Bronchial epithelial cell (primary cell): ENCODE measurements at regions not wholly inside any gene's neighbourhood (a gene's known extent, or its start where the extent isn't known, plus 50 kb on each side); places are given as distances from the start of the nearest gene placed in this dataset.
A peak's percentile ranks its signal among the peaks of the same experiment; 100 is the strongest.

ENCODE experiments used
- DNase-seq: peaks from one replicate; pipeline ENCODE4 v3.0.0-alpha.2; 2010; ENCODE audit warnings: low read depth
- FAIRE-seq: peaks from 2 replicates; lab custom pipeline; 2011; peaks lifted over from hg19 to GRCh38; lab: Jason Lieb, UNC
- H3K27me3 ChIP-seq: 2 replicates; pipeline ENCODE4 v1.5.1; 2011; ENCODE audit warnings: low read length; ENCODE audit not compliant: control insufficient read depth, insufficient read depth
- H3K36me3 ChIP-seq: 2 replicates; pipeline ENCODE4 v1.5.1; 2011; ENCODE audit warnings: low read length; ENCODE audit not compliant: control insufficient read depth, insufficient read depth
- H3K4me3 ChIP-seq: 2 replicates; pipeline ENCODE4 v1.5.1; 2011; ENCODE audit warnings: mild to moderate bottlenecking, low read depth, low read length, control low read depth
- TF ChIP-seq, protein P1 (sequence below): IDR thresholded peaks from 2 replicates; pipeline ENCODE4 v1.5.1; 2011; ENCODE audit warnings: mild to moderate bottlenecking, moderate library complexity, low read length, control low read depth, inconsistent platforms; ENCODE audit not compliant: insufficient read depth, severe bottlenecking

DNA sequence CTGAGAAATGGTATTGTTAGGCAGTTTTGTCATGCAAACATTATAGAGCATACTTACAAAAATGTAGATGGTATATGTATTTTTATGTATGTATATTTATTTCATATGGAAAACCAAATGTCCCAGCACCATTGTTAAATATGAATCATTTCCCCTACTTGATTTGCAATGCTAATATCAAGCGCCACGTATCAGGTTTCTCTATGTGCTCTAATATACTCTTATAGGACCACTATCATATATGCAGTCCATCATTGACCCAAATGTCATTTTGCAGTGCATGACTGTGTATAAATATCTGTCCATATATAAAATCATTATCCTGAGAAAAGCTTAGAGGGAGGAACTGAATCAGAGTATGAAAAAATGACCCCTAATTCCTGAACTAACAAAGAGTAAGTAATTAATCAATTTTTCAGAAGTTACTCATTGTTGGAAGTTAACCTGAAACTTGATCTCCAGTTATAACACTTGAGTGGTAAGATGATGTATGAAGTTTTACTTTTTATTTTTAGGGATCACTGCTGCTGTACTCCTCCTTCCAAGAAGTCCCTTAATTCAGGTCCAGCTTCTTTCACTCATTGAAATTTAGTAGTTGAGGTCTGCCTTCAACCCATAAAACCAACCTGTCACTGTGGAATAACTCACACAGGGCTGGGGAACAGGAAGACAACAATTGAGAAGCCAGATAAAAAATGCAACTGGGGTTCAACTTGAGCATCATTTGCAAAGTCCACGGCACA lies 134.8 kb upstream of the LDB2 start:
- H3K27me3 ChIP-seq, result no peaks in the 10 kb centered on the region
- no peak for FAIRE-seq
- TF ChIP-seq, protein P1, sequence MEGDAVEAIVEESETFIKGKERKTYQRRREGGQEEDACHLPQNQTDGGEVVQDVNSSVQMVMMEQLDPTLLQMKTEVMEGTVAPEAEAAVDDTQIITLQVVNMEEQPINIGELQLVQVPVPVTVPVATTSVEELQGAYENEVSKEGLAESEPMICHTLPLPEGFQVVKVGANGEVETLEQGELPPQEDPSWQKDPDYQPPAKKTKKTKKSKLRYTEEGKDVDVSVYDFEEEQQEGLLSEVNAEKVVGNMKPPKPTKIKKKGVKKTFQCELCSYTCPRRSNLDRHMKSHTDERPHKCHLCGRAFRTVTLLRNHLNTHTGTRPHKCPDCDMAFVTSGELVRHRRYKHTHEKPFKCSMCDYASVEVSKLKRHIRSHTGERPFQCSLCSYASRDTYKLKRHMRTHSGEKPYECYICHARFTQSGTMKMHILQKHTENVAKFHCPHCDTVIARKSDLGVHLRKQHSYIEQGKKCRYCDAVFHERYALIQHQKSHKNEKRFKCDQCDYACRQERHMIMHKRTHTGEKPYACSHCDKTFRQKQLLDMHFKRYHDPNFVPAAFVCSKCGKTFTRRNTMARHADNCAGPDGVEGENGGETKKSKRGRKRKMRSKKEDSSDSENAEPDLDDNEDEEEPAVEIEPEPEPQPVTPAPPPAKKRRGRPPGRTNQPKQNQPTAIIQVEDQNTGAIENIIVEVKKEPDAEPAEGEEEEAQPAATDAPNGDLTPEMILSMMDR, result no peak

DNA sequence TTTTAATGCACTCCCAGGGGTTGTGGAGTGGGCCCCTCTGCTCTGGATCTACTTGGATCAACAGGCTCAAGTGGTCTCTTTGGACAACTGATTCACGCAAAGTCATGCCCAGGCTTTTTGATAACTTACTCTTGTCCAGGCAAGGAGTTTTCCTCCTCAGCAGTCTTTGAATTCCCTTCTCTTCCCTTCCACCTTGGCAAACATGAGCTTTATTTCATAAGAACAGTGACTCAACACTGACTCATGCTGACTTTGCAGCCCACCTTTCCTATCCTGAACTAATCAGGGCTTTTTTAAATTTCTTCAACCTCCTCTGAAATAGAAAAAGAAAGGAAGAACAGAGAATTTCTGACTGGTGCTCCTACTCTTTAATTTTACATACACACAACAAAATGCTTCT lies 132.1 kb upstream of the LDB2 start:
- FAIRE-seq (no peak), DNase-seq (peak; percentile 97)
- no peaks in the 10 kb centered on the region for H3K27me3 ChIP-seq
- no peaks in the 10 kb centered on the region for H3K36me3 ChIP-seq
- TF ChIP-seq, protein P1, result no peak
- H3K4me3 ChIP-seq, result no peak overlapping the region

More for the DNA sequence above, 134.8 kb upstream of the LDB2 start:
- no peaks in the 10 kb centered on the region for H3K36me3 ChIP-seq
- DNase-seq, result peak; percentile 14
- no peak overlapping the region for H3K4me3 ChIP-seq

DNA sequence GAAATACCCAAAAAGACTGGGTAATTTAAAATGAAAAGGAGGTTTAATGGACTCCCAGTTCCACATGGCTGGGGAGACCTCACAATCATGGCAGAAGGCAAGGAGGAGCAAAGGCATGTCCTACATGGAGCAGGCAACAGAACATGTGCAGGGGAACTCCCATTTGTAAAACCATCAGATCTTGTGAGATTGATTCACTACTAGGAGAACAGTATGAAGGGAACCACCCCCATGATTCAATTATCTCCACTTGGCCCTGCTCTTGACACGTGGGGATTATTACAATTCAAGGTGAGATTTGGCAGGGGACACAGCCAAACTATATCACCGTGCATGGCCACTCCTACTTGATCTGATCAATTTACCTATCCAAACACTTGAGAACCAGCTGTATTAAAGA lies 131.5 kb upstream of the LDB2 start:
- Histone ChIP-seq H3K4me3 (no peak overlapping the region), H3K27me3 (no peaks in the 10 kb centered on the region), H3K36me3 (no peaks in the 10 kb centered on the region)
- TF ChIP-seq, protein P1, result no peak
- FAIRE-seq (no peak), DNase-seq (peak; percentile 76)

DNA sequence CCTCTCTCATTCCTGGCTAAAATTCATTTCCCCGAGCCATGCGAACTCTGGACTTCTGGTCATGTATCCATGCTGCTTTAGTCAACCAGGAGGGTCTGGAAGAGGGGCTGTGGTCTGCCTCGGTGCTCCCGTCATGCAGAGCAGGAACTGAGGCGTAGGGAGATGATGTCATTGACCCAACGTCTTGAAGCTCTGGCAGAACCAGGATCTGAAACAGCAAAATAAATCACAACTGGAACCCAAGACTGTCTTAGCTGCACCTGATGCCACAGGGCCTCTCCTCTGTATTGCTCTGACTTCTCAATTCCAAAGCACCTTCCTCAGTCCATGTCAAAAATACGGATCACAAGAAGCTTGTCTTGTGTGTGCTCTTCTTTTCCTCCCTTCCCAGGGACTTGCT lies 131.0 kb upstream of the LDB2 start:
- no peak overlapping the region for H3K4me3 ChIP-seq
- FAIRE-seq (peak; percentile 85), DNase-seq (no peak)
- no peaks in the 10 kb centered on the region for H3K36me3 ChIP-seq
- no peaks in the 10 kb centered on the region for H3K27me3 ChIP-seq
- TF ChIP-seq, protein P1, result no peak

DNA sequence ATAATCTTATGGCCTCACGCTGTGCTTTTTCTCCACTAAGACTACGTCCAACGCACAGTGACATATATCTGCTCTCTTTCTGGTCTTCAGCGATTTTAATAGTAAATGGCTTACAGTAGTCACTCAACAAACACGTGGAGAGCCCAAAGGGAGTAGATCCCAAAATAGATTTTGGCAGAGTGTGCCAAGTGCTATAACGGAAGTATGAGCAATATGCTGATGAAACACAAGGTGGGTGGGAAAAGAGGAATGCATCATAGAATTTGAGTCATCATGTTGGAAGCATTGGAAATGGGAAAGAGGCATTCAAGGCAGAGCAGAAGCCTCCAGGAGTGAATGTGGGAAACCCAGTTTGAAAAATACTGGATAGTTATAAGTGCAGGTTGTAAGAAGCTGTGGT lies 129.1 kb upstream of the LDB2 start:
- FAIRE-seq (peak; percentile 79), DNase-seq (peak; percentile 97)
- TF ChIP-seq, protein P1, result no peak
- Histone ChIP-seq H3K4me3 (no peak overlapping the region), H3K27me3 (no peaks in the 10 kb centered on the region), H3K36me3 (no peaks in the 10 kb centered on the region)

DNA sequence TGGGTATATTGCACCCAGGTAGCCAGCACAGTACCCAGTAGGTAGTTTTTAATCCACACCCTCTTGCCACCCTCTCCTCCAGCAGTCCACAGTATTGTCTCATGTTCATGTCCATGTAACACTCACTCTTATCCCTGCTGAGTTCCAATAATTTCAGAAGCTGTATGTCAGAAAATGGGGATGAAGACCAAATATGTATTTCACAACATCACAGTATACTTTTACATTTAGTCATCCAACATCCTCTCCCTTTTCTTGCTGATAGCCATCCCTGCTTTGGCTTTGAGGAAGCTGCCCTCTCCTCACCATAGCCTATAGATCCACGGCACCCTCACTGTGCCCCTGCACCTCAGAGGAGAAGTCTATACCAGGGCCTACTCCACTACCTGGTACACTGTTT lies 126.0 kb upstream of the LDB2 start:
- no peaks in the 10 kb centered on the region for H3K27me3 ChIP-seq
- no peak overlapping the region for H3K4me3 ChIP-seq
- TF ChIP-seq, protein P1, result no peak
- DNase-seq (peak; percentile 49), FAIRE-seq (no peak)
- no peaks in the 10 kb centered on the region for H3K36me3 ChIP-seq
